ENCODE measurements at regions not wholly inside any gene's neighbourhood (a gene's known extent, or its start where the extent isn't known, plus 50 kb on each side); places are given as distances from the start of the nearest gene placed in this dataset.

- H3K9me3 Mint-ChIP-seq: no peaks in the 10 kb centered on the region
- no peak for ATAC-seq
- H3K27me3 Mint-ChIP-seq (ENCODE audit: low read depth): no peaks in the 10 kb centered on the region
- no peak for DNase-seq
- H3K4me3 Mint-ChIP-seq: no peak overlapping the region
- H3K4me1 Mint-ChIP-seq (ENCODE audit: low read depth): no peaks in the 10 kb centered on the region
- no peaks in the 10 kb centered on the region for H3K36me3 Mint-ChIP-seq (ENCODE audit: insufficient read depth)
These were observed 138.0 kb upstream of the ASB18 start for GRCh38 chr2:236402033-236402790.

DNA sequence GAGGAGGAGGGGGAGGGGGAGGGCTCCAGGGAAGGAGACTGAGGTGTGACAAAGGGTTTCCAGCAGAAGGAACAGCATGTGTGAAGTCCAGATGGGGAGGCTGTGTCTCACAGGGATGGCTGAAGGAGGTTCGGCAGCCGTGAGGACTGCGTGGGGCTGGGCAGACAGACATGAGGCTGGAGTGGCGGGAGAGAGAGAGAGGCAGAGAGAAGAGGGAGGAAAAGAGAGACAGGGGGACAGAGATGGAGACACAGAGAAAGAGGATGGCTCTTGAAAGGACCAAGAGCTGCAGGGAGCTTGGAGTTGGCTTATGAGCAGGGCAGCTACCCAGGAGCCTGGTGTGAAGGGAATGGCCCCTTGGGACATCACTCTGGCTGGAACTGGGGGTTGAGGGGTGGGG lies 138.9 kb upstream of the ASB18 start:
- H3K36me3 Mint-ChIP-seq (ENCODE audit: insufficient read depth): no peaks in the 10 kb centered on the region
- ATAC-seq: no peak
- no peak overlapping the region for H3K4me3 Mint-ChIP-seq
- H3K4me1 Mint-ChIP-seq (ENCODE audit: low read depth): no peaks in the 10 kb centered on the region
- no peaks in the 10 kb centered on the region for H3K27me3 Mint-ChIP-seq (ENCODE audit: low read depth)
- DNase-seq: no peak
- H3K9me3 Mint-ChIP-seq: no peaks in the 10 kb centered on the region

DNA sequence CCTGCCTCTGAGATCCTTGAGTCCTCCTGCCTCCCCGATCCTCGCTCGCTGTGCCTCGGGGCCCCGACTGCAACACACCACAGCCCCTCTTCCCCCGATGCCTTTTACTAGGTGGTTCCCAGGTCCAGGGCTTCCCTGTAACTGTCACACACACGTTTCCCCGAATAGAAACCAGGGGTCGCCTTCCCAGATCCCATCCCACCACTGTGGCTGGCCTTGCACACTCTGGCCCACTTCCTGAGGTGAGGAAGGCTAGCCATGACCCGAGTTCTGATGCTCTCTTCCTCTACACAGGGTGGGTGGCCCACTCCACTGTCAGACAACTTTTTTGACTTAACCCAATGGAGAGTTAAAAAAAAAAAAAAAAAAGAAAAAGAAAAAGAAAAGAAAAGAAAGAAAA lies 139.6 kb upstream of the ASB18 start:
- H3K4me1 Mint-ChIP-seq (ENCODE audit: low read depth): no peaks in the 10 kb centered on the region
- ATAC-seq (no peak), DNase-seq (no peak)
- H3K36me3 Mint-ChIP-seq (ENCODE audit: insufficient read depth): no peaks in the 10 kb centered on the region
- H3K27me3 Mint-ChIP-seq (ENCODE audit: low read depth): no peaks in the 10 kb centered on the region
- no peak overlapping the region for H3K4me3 Mint-ChIP-seq
- no peaks in the 10 kb centered on the region for H3K9me3 Mint-ChIP-seq

DNA sequence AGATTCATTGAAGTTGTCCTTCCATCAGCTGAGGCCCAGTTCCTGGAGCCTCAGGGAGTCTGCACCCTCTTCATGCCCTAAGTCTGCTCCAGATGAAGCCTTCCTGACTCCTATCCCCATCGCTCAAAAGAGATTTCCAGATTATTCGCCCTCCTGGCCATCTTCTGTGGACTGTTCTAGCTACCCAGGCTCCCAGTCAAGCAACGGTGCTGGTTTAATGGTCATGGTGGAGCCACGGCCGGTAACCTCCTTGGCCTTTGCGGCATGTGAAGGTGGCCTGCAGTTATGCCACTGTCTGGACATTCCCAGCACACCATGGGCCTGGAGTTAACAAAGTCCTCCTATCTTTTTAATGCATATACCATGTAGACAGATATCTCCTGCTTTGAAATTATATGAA lies 140.1 kb upstream of the ASB18 start:
- ATAC-seq (no peak), DNase-seq (no peak)
- H3K4me3 Mint-ChIP-seq: no peak overlapping the region
- no peaks in the 10 kb centered on the region for H3K9me3 Mint-ChIP-seq
- H3K27me3 Mint-ChIP-seq (ENCODE audit: low read depth): no peaks in the 10 kb centered on the region
- no peaks in the 10 kb centered on the region for H3K4me1 Mint-ChIP-seq (ENCODE audit: low read depth)
- H3K36me3 Mint-ChIP-seq (ENCODE audit: insufficient read depth): no peaks in the 10 kb centered on the region

GRCh38 chr2:236405357-236405756 lies 141.2 kb upstream of the ASB18 start:
- no peaks in the 10 kb centered on the region for H3K36me3 Mint-ChIP-seq (ENCODE audit: insufficient read depth)

DNA sequence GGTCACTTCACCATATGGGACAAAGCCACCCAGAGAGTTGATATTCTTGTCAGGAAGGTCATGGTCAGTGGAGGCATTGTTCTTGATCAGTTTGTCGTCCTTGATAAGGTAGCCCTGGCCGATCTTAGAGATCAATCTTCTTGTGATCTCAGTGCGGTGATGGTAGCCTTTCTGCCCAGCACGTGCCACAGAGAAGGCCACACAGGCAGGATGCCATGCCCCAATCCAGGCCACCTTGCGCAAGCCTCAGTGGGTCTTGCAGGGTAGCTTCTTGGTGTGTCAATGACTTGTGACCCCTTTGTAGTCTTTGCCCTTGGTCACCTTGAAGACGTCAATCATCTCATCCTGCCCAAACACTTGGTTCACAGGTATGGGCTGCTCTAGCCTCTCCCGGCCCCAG lies 143.9 kb upstream of the ASB18 start:
- Mint-ChIP-seq H3K27me3 (ENCODE audit: low read depth) (peaks cover 4% of the 10 kb centered on the region), H3K4me1 (ENCODE audit: low read depth) (no peaks in the 10 kb centered on the region), H3K9me3 (peaks cover 3% of the 10 kb centered on the region), H3K4me3 (no peak overlapping the region), H3K36me3 (ENCODE audit: insufficient read depth) (peaks cover 3% of the 10 kb centered on the region)
- DNase-seq (no peak), ATAC-seq (no peak)

More at GRCh38 chr2:236405357-236405756, 141.2 kb upstream of the ASB18 start:
- no peak overlapping the region for H3K4me3 Mint-ChIP-seq
- no peaks in the 10 kb centered on the region for H3K9me3 Mint-ChIP-seq
- DNase-seq: no peak
- no peaks in the 10 kb centered on the region for H3K27me3 Mint-ChIP-seq (ENCODE audit: low read depth)
- no peaks in the 10 kb centered on the region for H3K4me1 Mint-ChIP-seq (ENCODE audit: low read depth)
- ATAC-seq: no peak

DNA sequence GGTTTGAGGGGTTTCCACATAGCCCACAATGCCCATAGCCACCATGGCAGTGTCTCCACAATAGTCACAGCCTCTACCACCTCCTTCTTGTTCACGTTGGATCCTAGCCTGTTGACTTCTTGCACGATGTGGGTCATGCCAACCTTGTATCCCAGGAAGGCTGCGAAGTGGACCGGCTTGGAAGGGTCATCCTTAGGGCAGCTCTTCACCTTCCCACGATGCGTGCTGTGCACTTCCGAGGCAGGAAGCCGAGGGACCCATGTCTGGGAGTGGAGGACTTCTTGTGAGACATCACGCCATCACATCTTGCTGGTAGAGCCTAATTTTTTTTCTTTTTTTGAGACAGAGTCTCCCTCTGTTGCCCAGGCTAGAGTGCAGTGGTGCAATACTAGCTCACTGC lies 144.6 kb upstream of the ASB18 start:
- DNase-seq (no peak), ATAC-seq (no peak)
- Mint-ChIP-seq H3K36me3 (ENCODE audit: insufficient read depth) (peaks cover 3% of the 10 kb centered on the region), H3K27me3 (ENCODE audit: low read depth) (peaks cover 6% of the 10 kb centered on the region), H3K4me1 (ENCODE audit: low read depth) (no peaks in the 10 kb centered on the region), H3K4me3 (no peak overlapping the region), H3K9me3 (peaks cover 3% of the 10 kb centered on the region)

DNA sequence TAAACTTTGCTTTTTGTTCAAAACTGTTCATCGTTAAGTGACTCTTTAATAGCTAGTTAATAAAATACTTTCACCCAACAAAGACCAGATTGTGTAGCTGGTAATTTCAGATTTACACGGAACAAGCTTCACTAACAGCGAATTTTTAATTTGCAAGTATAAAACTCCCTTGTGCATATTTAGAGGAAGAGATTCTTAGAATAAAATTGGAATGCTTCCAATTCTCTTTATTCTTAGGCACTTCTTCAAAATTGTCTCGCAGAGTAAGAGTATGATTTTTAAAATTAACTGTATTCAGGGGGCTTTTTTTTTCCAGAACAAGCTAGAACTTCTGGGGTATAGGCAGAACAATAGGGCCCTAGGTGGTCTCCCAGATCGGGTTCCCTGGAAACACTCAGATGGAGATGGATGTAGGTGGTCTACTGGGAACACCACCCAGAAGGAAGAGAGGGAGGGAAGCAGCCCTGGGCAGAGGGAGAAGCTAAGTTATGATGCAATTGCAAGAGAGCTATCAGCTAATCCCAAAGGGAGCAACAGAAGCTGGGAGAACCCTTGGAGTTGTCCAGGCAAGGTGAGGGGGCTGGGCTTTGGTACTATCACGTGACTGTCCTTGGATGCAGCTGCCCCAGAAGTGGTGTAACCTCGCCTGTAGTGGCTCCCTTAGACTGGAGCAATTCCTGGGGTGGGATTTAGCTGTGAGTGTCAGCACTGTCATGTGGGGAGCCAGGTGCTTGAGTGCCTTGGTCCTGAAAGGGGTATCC lies 151.7 kb upstream of the ASB18 start:
- DNase-seq: no peak

GRCh38 chr2:236417150-236417549 lies 152.5 kb upstream of the ACKR3 start:
- no peak for ATAC-seq
- H3K36me3 Mint-ChIP-seq (ENCODE audit: insufficient read depth): peaks cover 3% of the 10 kb centered on the region
- peaks cover 17% of the 10 kb centered on the region for H3K27me3 Mint-ChIP-seq (ENCODE audit: low read depth)
- H3K4me3 Mint-ChIP-seq: no peak overlapping the region
- H3K4me1 Mint-ChIP-seq (ENCODE audit: low read depth): no peaks in the 10 kb centered on the region
- DNase-seq: no peak
- H3K9me3 Mint-ChIP-seq: peaks cover 3% of the 10 kb centered on the region

More for the DNA sequence above, 151.7 kb upstream of the ASB18 start:
- H3K27me3 Mint-ChIP-seq (ENCODE audit: low read depth): peaks cover 17% of the 10 kb centered on the region
- H3K36me3 Mint-ChIP-seq (ENCODE audit: insufficient read depth): peaks cover 3% of the 10 kb centered on the region
- no peaks in the 10 kb centered on the region for H3K4me1 Mint-ChIP-seq (ENCODE audit: low read depth)
- H3K9me3 Mint-ChIP-seq: peaks cover 3% of the 10 kb centered on the region
- ATAC-seq: no peak
- no peak overlapping the region for H3K4me3 Mint-ChIP-seq

GRCh38 chr2:236430584-236430983 lies 139.0 kb upstream of the ACKR3 start:
- no peak overlapping the region for H3K4me3 Mint-ChIP-seq
- H3K27me3 Mint-ChIP-seq (ENCODE audit: low read depth): peaks cover 12% of the 10 kb centered on the region
- no peaks in the 10 kb centered on the region for H3K4me1 Mint-ChIP-seq (ENCODE audit: low read depth)
- no peaks in the 10 kb centered on the region for H3K36me3 Mint-ChIP-seq (ENCODE audit: insufficient read depth)
- no peaks in the 10 kb centered on the region for H3K9me3 Mint-ChIP-seq
- DNase-seq (no peak), ATAC-seq (no peak)

DNA sequence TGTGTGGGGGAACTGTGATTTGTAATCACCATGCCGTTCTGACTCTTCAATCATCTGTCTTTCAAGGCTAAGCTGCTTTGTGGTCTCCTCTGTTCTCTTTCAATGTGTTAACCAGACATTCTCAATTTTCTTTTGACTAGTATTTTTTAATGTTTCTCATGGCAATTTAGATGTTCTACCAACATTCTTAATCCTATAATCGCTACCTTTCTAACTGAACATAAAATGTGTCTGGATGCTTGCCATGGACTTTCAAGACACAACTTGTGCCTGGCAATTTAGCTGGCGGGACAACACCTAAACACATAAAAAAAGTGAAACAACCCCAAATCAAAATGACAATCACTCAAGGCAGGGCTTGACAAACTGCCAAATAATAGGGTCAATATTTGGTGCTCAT lies 135.0 kb upstream of the ACKR3 start:
- H3K9me3 Mint-ChIP-seq: no peaks in the 10 kb centered on the region
- H3K4me3 Mint-ChIP-seq: no peak overlapping the region
- no peak for ATAC-seq
- DNase-seq: no peak
- H3K27me3 Mint-ChIP-seq (ENCODE audit: low read depth): peaks cover 5% of the 10 kb centered on the region
- H3K4me1 Mint-ChIP-seq (ENCODE audit: low read depth): no peaks in the 10 kb centered on the region
- no peaks in the 10 kb centered on the region for H3K36me3 Mint-ChIP-seq (ENCODE audit: insufficient read depth)

DNA sequence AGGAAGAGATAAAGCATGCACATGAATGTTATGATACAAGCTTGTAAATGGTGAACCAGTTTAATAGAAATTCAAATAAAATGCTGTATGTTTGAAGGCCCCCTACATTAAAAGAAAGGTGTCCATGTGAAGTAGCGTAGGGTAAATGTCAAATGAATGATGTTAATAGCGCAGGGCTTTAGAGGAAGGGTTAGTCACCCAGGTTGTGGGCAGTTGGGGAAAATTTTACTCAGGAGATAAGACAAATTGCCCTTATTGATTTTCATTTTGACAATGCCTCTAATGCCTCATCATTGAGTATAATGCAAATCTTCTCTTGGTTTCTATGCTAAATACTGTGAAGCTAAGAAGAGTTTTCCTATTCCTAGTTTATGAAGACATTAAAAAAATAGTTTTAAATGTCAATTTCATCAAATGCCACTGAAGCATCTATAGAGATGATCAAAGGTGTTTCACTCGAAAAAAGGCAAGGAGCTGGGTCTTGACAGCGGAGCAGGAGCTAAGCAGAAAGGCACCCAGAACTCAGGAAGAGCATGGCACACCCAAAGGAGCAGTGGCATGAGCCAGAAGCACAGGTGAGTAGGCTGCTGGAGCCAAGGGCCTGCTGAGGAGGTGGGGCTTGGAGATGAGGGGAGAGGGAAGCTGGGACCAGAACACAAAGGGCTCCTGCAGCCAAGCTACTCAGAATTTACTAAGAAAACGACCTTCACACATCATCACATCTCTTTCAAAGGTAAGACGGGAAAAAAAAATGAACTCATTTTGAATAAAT lies 129.3 kb upstream of the ACKR3 start:
- Mint-ChIP-seq H3K4me1 (ENCODE audit: low read depth) (no peaks in the 10 kb centered on the region), H3K9me3 (peaks cover 4% of the 10 kb centered on the region), H3K27me3 (ENCODE audit: low read depth) (peaks cover 22% of the 10 kb centered on the region), H3K4me3 (no peak overlapping the region), H3K36me3 (ENCODE audit: insufficient read depth) (no peaks in the 10 kb centered on the region)
- ATAC-seq (peak in 1 of 2 donors; percentile 25), DNase-seq (no peak)

GRCh38 chr2:236444187-236444586 lies 125.4 kb upstream of the ACKR3 start:
- H3K27me3 Mint-ChIP-seq (ENCODE audit: low read depth): peaks cover 24% of the 10 kb centered on the region

GRCh38 chr2:236445678-236446077 lies 123.9 kb upstream of the ACKR3 start:
- H3K36me3 Mint-ChIP-seq (ENCODE audit: insufficient read depth): no peaks in the 10 kb centered on the region
- H3K9me3 Mint-ChIP-seq: peaks cover 4% of the 10 kb centered on the region
- ATAC-seq (no peak), DNase-seq (no peak)
- peaks cover 22% of the 10 kb centered on the region for H3K27me3 Mint-ChIP-seq (ENCODE audit: low read depth)
- no peak overlapping the region for H3K4me3 Mint-ChIP-seq
- no peaks in the 10 kb centered on the region for H3K4me1 Mint-ChIP-seq (ENCODE audit: low read depth)

More at GRCh38 chr2:236444187-236444586, 125.4 kb upstream of the ACKR3 start:
- peaks cover 4% of the 10 kb centered on the region for H3K9me3 Mint-ChIP-seq
- H3K4me1 Mint-ChIP-seq (ENCODE audit: low read depth): no peaks in the 10 kb centered on the region
- ATAC-seq: no peak
- no peaks in the 10 kb centered on the region for H3K36me3 Mint-ChIP-seq (ENCODE audit: insufficient read depth)
- no peak overlapping the region for H3K4me3 Mint-ChIP-seq
- no peak for DNase-seq

All from activated T-cell treated with anti-CD3 and anti-CD28 coated beads, Interleukin-2, amount 50 U/mL, for 4 hours (primary cell).